SK-N-SH (cell line): ENCODE measurements at regions not wholly inside any gene's neighbourhood (a gene's known extent, or its start where the extent isn't known, plus 50 kb on each side); places are given as distances from the start of the nearest gene placed in this dataset.

ENCODE experiments used
- CTCF ChIA-PET: fragments of 300-600, 350-600 bp; formaldehyde crosslinking; extraction: SDS; loops from one replicate; lab custom pipeline; 2021; lab: Yijun Ruan, JAX
- POLR2A ChIA-PET: fragments of 350-600 bp; sonication (Branson Sonifier 250); formaldehyde crosslinking; extraction: SDS; loops from one replicate; lab custom pipeline; 2020; ENCODE audit warnings: antibody characterized with exemption, inconsistent platforms; lab: Yijun Ruan, JAX
- DNase-seq: peaks from one replicate; pipeline ENCODE4 v3.0.0; 2012
- H2AFZ ChIP-seq: fragments of 200-600 bp; sonication (generic); 2 replicates; pipeline ENCODE4 v1.8.1; 2016; ENCODE audit warnings: antibody characterized with exemption, mild to moderate bottlenecking, low read depth
- H3F3A ChIP-seq: fragments of 200-600 bp; sonication (generic); replicated peaks from 2 replicates; pipeline ENCODE3; 2016; ENCODE audit warnings: antibody characterized with exemption, mild to moderate bottlenecking; ENCODE audit not compliant: insufficient read depth
- H3K27ac ChIP-seq, 2 experiments: fragments of 200-500 bp in 1 of 2; fragments of 200-600 bp in 1 of 2; sonication (Bioruptor generic) in 1 of 2; sonication (generic), shearing (Covaris generic) in 1 of 2; 2 replicates each; pipeline versions ENCODE4 v1.5.1 to v1.6.1; 2014 to 2016; ENCODE audit warnings: low read depth in 2 of 2, inconsistent platforms in 1 of 2, low read length in 1 of 2, mild to moderate bottlenecking in 1 of 2, mixed read lengths in 1 of 2
- H3K27me3 ChIP-seq: fragments of 200-600 bp; sonication (generic), shearing (Covaris generic); 2 replicates; pipeline ENCODE4 v1.6.1; 2016; ENCODE audit warnings: mixed run types; ENCODE audit not compliant: insufficient read depth
- H3K36me3 ChIP-seq, 2 experiments: fragments of 200-500 bp in 1 of 2; fragments of 200-600 bp in 1 of 2; sonication (Bioruptor generic) in 1 of 2; sonication (generic) in 1 of 2; replicated peaks in 1 of 2; 2 replicates each; pipeline versions ENCODE3 to v1.5.1; 2014 to 2016; ENCODE audit warnings: low read length in 1 of 2, mild to moderate bottlenecking in 1 of 2; ENCODE audit not compliant: insufficient read depth in 2 of 2, control insufficient read depth in 1 of 2
- H3K4me1 ChIP-seq, 2 experiments: fragments of 200-500 bp in 1 of 2; fragments of 200-600 bp in 1 of 2; sonication (Bioruptor generic) in 1 of 2; sonication (generic), shearing (Covaris generic) in 1 of 2; 2 replicates each; pipeline versions ENCODE4 v1.5.1 to v1.6.1; 2014 to 2016; ENCODE audit warnings: low read depth in 1 of 2, low read length in 1 of 2, mixed run types in 1 of 2; ENCODE audit not compliant: insufficient read depth in 2 of 2, control insufficient read depth in 1 of 2
- H3K4me2 ChIP-seq: fragments of 200-600 bp; sonication (generic), shearing (Covaris generic); 2 replicates; pipeline ENCODE4 v1.6.1; 2017; ENCODE audit warnings: mixed run types
- H3K4me3 ChIP-seq, 2 experiments: fragments of 200-500 bp in 1 of 2; fragments of 200-600 bp in 1 of 2; sonication (Bioruptor generic) in 1 of 2; sonication (generic), shearing (Covaris generic) in 1 of 2; 2 replicates each; pipeline versions ENCODE4 v1.5.1 to v1.8.1; 2014 to 2016; ENCODE audit warnings: low read depth in 2 of 2, inconsistent platforms in 1 of 2, low read length in 1 of 2, mild to moderate bottlenecking in 1 of 2, mixed read lengths in 1 of 2, moderate library complexity in 1 of 2
- H3K79me2 ChIP-seq: fragments of 200-600 bp; sonication (generic); 2 replicates; pipeline ENCODE4 v1.8.1; 2017; ENCODE audit warnings: mild to moderate bottlenecking; ENCODE audit not compliant: insufficient read depth
- H3K9ac ChIP-seq: fragments of 200-600 bp; sonication (generic); 2 replicates; pipeline ENCODE4 v1.6.1; 2017; ENCODE audit warnings: mixed run types
- H3K9me2 ChIP-seq: fragments of 200-600 bp; sonication (generic); 2 replicates; pipeline ENCODE4 v1.6.1; 2017; ENCODE audit warnings: mixed run types
- H3K9me3 ChIP-seq: fragments of 200-600 bp; sonication (generic); 2 replicates; pipeline ENCODE4 v1.6.1; 2017; ENCODE audit warnings: mixed run types, mild to moderate bottlenecking, moderate library complexity
- H4K20me1 ChIP-seq: fragments of 200-600 bp; sonication (generic); 2 replicates; pipeline ENCODE4 v1.6.1; 2017; ENCODE audit warnings: mild to moderate bottlenecking, mixed run types; ENCODE audit not compliant: insufficient read depth
- CHD2 ChIP-seq: fragments of 150-350 bp; IDR thresholded peaks from 2 replicates; pipeline ENCODE4 v1.6.1; 2018; ENCODE audit warnings: low read length; ENCODE audit not compliant: partially characterized antibody
- ELF1 ChIP-seq: IDR thresholded peaks from 2 replicates; pipeline ENCODE4 v1.4.0; 2012
- EP300 ChIP-seq, 2 experiments: IDR thresholded peaks; 2 replicates each; pipeline versions ENCODE4 v1.4.0 to v1.6.1; 2012; ENCODE audit warnings: borderline replicate concordance in 1 of 2, low read depth in 1 of 2, low read length in 1 of 2
- FOSL2 ChIP-seq: IDR thresholded peaks from 2 replicates; pipeline ENCODE4 v1.4.0; 2012; ENCODE audit warnings: low read depth, mild to moderate bottlenecking, moderate library complexity, borderline replicate concordance
- JUND ChIP-seq: IDR thresholded peaks from 2 replicates; pipeline ENCODE4 v1.4.0; 2012
- MEF2A ChIP-seq: IDR thresholded peaks from 2 replicates; pipeline ENCODE4 v1.4.0; 2012; ENCODE audit warnings: low read depth, borderline replicate concordance
- MXI1 ChIP-seq: IDR thresholded peaks from 2 replicates; pipeline ENCODE4 v1.6.1; 2012; ENCODE audit warnings: mild to moderate bottlenecking, low read depth, low read length, improper control_type of control experiment
- PBX3 ChIP-seq: IDR thresholded peaks from 2 replicates; pipeline ENCODE4; 2012
- RAD21 ChIP-seq: IDR thresholded peaks from 2 replicates; pipeline ENCODE4 v1.6.1; 2012; ENCODE audit warnings: mild to moderate bottlenecking, low read length
- RCOR1 ChIP-seq: fragments of 150-350 bp; IDR thresholded peaks from 2 replicates; pipeline ENCODE4 v1.6.1; 2017; ENCODE audit warnings: antibody characterized with exemption, low read length
- REST ChIP-seq: IDR thresholded peaks from 2 replicates; pipeline ENCODE4 v1.6.1; 2012; ENCODE audit warnings: mild to moderate bottlenecking, low read depth, low read length, moderate library complexity
- RFX5 ChIP-seq: IDR thresholded peaks from 2 replicates; pipeline ENCODE4 v1.6.1; 2012; ENCODE audit warnings: mild to moderate bottlenecking, improper control_type of control experiment, low read length
- SIN3A ChIP-seq: IDR thresholded peaks from 2 replicates; pipeline ENCODE4 v1.6.1; 2012; ENCODE audit warnings: low read depth, mild to moderate bottlenecking, low read length, moderate library complexity, borderline replicate concordance
- TAF1 ChIP-seq: IDR thresholded peaks from 2 replicates; pipeline ENCODE4 v1.6.1; 2012; ENCODE audit warnings: low read depth, mild to moderate bottlenecking, low read length, moderate library complexity, borderline replicate concordance
- WGBS: methylation state at CpG from one replicate; pipeline ENCODE4 v1.1.6; 2017; ENCODE audit warnings: low lambda C conversion rate; 5-methylcytosine and 5-hydroxymethylcytosine counted together
- TF ChIP-seq, protein P1 (sequence below): fragments of 200-600 bp; sonication (generic); IDR thresholded peaks from 2 replicates; pipeline ENCODE4 v1.6.1; 2017; ENCODE audit warnings: antibody characterized with exemption, mild to moderate bottlenecking, moderate library complexity
- TF ChIP-seq, protein P2 (sequence below): IDR thresholded peaks from 2 replicates; pipeline ENCODE4 v1.4.0; 2012; ENCODE audit warnings: low read depth
- TF ChIP-seq, protein P3 (sequence below): IDR thresholded peaks from 2 replicates; pipeline ENCODE4 v1.4.0; 2012; ENCODE audit warnings: low read depth, borderline replicate concordance

GRCh38 chr1:93734999-93735398 lies 53.4 kb upstream of the BCAR3 start:
- Histone ChIP-seq H3F3A (peaks cover 43% of the 10 kb centered on the region), H3K27me3 (no peaks in the 10 kb centered on the region), H3K36me3 (no peaks in the 10 kb centered on the region), H3K4me1 (peaks cover 11 to 24% of the 10 kb centered on the region in 2 experiments), H3K4me3 (no peak overlapping the region), H4K20me1 (no peaks in the 10 kb centered on the region), H3K9me2 (no peaks in the 10 kb centered on the region), H3K79me2 (no peaks in the 10 kb centered on the region), H2AFZ (no peak overlapping the region), H3K27ac (peak overlapping the region in 1 of 2 experiments; percentile 98; a peak in 3 of 4 replicates), H3K9me3 (no peaks in the 10 kb centered on the region), H3K9ac (no peak overlapping the region; the same call in 1 of the 2 replicates), H3K4me2 (no peak overlapping the region)
- TF ChIP-seq PBX3 (no peak), RAD21 (no peak), RCOR1 (no peak), ELF1 (no peak)
- TF ChIP-seq, protein P1, sequence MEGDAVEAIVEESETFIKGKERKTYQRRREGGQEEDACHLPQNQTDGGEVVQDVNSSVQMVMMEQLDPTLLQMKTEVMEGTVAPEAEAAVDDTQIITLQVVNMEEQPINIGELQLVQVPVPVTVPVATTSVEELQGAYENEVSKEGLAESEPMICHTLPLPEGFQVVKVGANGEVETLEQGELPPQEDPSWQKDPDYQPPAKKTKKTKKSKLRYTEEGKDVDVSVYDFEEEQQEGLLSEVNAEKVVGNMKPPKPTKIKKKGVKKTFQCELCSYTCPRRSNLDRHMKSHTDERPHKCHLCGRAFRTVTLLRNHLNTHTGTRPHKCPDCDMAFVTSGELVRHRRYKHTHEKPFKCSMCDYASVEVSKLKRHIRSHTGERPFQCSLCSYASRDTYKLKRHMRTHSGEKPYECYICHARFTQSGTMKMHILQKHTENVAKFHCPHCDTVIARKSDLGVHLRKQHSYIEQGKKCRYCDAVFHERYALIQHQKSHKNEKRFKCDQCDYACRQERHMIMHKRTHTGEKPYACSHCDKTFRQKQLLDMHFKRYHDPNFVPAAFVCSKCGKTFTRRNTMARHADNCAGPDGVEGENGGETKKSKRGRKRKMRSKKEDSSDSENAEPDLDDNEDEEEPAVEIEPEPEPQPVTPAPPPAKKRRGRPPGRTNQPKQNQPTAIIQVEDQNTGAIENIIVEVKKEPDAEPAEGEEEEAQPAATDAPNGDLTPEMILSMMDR = peak; percentile 43
- ChIA-PET CTCF (interaction anchor here (0.7 to 1.9 kb wide), 4 partner anchors 16 to 106 kb away, joined by 3 to 8 read pairs (median 4); no protein-coding TSS in a partner anchor), POLR2A (no interaction called here)
- no peak for DNase-seq
- WGBS = 82% methylated on average over 2 of the region's 2 CpGs

- Histone ChIP-seq H3K27ac (no peak overlapping the region), H3K4me2 (no peak overlapping the region), H3K9me2 (no peaks in the 10 kb centered on the region), H3K27me3 (no peaks in the 10 kb centered on the region), H4K20me1 (no peaks in the 10 kb centered on the region), H3K4me3 (no peak overlapping the region), H3K36me3 (no peaks in the 10 kb centered on the region), H3K79me2 (no peaks in the 10 kb centered on the region), H3K9me3 (no peaks in the 10 kb centered on the region), H3K9ac (no peak overlapping the region; the same call in 1 of the 2 replicates), H3K4me1 (peaks cover 3 to 17% of the 10 kb centered on the region in 2 experiments; a peak in 2 of 4 replicates), H2AFZ (no peak overlapping the region), H3F3A (peaks cover 31% of the 10 kb centered on the region)
- DNase-seq = no peak
- ChIA-PET CTCF (interaction anchor here (0.6 to 1.4 kb wide), 2 partner anchors 16 to 29 kb away, joined by 3 read pairs; no protein-coding TSS in a partner anchor), POLR2A (no interaction called here)
- WGBS = 92% methylated on average over 7 of the region's 7 CpGs
- no peak for TF ChIP-seq JUND
- TF ChIP-seq, protein P2, sequence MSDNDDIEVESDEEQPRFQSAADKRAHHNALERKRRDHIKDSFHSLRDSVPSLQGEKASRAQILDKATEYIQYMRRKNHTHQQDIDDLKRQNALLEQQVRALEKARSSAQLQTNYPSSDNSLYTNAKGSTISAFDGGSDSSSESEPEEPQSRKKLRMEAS = no peak
- TF ChIP-seq RFX5 = no peak
- TF ChIP-seq, protein P3, sequence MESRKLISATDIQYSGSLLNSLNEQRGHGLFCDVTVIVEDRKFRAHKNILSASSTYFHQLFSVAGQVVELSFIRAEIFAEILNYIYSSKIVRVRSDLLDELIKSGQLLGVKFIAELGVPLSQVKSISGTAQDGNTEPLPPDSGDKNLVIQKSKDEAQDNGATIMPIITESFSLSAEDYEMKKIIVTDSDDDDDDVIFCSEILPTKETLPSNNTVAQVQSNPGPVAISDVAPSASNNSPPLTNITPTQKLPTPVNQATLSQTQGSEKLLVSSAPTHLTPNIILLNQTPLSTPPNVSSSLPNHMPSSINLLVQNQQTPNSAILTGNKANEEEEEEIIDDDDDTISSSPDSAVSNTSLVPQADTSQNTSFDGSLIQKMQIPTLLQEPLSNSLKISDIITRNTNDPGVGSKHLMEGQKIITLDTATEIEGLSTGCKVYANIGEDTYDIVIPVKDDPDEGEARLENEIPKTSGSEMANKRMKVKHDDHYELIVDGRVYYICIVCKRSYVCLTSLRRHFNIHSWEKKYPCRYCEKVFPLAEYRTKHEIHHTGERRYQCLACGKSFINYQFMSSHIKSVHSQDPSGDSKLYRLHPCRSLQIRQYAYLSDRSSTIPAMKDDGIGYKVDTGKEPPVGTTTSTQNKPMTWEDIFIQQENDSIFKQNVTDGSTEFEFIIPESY = no peak
- no peak for TF ChIP-seq REST
- TF ChIP-seq MEF2A = no peak
- TF ChIP-seq FOSL2 = no peak
- TF ChIP-seq PBX3 = no peak
- no peak for TF ChIP-seq CHD2
- no peak for TF ChIP-seq TAF1
- TF ChIP-seq MXI1 = no peak
- no peak for TF ChIP-seq RAD21
- no peak for TF ChIP-seq EP300 (IDR thresholded peaks at IDR 0.05; ENCODE audit: borderline replicate concordance in 1 of 2, low read depth in 1 of 2, low read length in 1 of 2)
- no peak for TF ChIP-seq SIN3A
These were observed 51.7 kb upstream of the BCAR3 start for GRCh38 chr1:93733340-93733739.
